ENCODE measurements at regions not wholly inside any gene's neighbourhood (a gene's known extent, or its start where the extent isn't known, plus 50 kb on each side); places are given as distances from the start of the nearest gene placed in this dataset.

GRCh38 chr13:21826214-21827015, 155.5 kb downstream of the FGF9 start:
- no peaks in the 10 kb centered on the region for H3K27me3 ChIP-seq
- ATAC-seq = no peak
- intact Hi-C loops (cut with DNase I; ENCODE audit: low total_unique reads) = no loop called here
- no peak for DNase-seq
- no peaks in the 10 kb centered on the region for H3K4me1 ChIP-seq
- TF ChIP-seq POLR2A (IDR thresholded peaks at IDR 0.05) (no peak), CTCF (IDR thresholded peaks at IDR 0.05 in 4 of 5, conservative IDR thresholded peaks at IDR 0.05 in 1 of 5) (no peak)
- no peak overlapping the region for H3K27ac ChIP-seq
- H3K36me3 ChIP-seq = no peaks in the 10 kb centered on the region
- H3K4me3 ChIP-seq = no peak overlapping the region
- in situ Hi-C loops (cut with MboI; ENCODE audit: low sequenced_read_pairs in 4 of 4) = no loop called here
- H3K9me3 ChIP-seq = no peaks in the 10 kb centered on the region

GRCh38 chr13:21831654-21832324, 160.9 kb downstream of the FGF9 start:
- H3K4me1 ChIP-seq = no peaks in the 10 kb centered on the region
- H3K9me3 ChIP-seq = no peaks in the 10 kb centered on the region
- in situ Hi-C loops (cut with MboI; ENCODE audit: low sequenced_read_pairs in 4 of 4) (no loop called here), intact Hi-C loops (cut with DNase I; ENCODE audit: low total_unique reads) (no loop called here)
- no peak overlapping the region for H3K4me3 ChIP-seq
- H3K36me3 ChIP-seq = no peaks in the 10 kb centered on the region
- no peaks in the 10 kb centered on the region for H3K27me3 ChIP-seq
- H3K27ac ChIP-seq = no peak overlapping the region
- TF ChIP-seq CTCF (IDR thresholded peaks at IDR 0.05 in 4 of 5, conservative IDR thresholded peaks at IDR 0.05 in 1 of 5) = no peak
- TF ChIP-seq POLR2A (IDR thresholded peaks at IDR 0.05) = no peak
- DNase-seq (no peak), ATAC-seq (no peak)

GRCh38 chr13:21833921-21834320, 163.0 kb downstream of the FGF9 start:
- H3K4me1 ChIP-seq = no peaks in the 10 kb centered on the region
- H3K36me3 ChIP-seq = no peaks in the 10 kb centered on the region
- in situ Hi-C loops (cut with MboI; ENCODE audit: low sequenced_read_pairs in 4 of 4) = no loop called here
- ATAC-seq = no peak
- DNase-seq = no peak
- no peak overlapping the region for H3K4me3 ChIP-seq
- H3K27ac ChIP-seq = no peak overlapping the region
- H3K9me3 ChIP-seq = no peaks in the 10 kb centered on the region
- TF ChIP-seq CTCF (IDR thresholded peaks at IDR 0.05 in 4 of 5, conservative IDR thresholded peaks at IDR 0.05 in 1 of 5) = no peak
- TF ChIP-seq POLR2A (IDR thresholded peaks at IDR 0.05) = no peak
- H3K27me3 ChIP-seq = no peaks in the 10 kb centered on the region
- intact Hi-C loops (cut with DNase I; ENCODE audit: low total_unique reads) = no loop called here

- ATAC-seq = no peak
- TF ChIP-seq POLR2A (IDR thresholded peaks at IDR 0.05) (no peak), CTCF (IDR thresholded peaks at IDR 0.05 in 4 of 5, conservative IDR thresholded peaks at IDR 0.05 in 1 of 5) (no peak)
- Histone ChIP-seq H3K9me3 (no peaks in the 10 kb centered on the region), H3K27ac (no peak overlapping the region), H3K4me3 (no peak overlapping the region), H3K27me3 (no peaks in the 10 kb centered on the region), H3K4me1 (no peaks in the 10 kb centered on the region), H3K36me3 (no peaks in the 10 kb centered on the region)
- in situ Hi-C loops (cut with MboI; ENCODE audit: low sequenced_read_pairs in 4 of 4) = no loop called here
- no peak for DNase-seq
- intact Hi-C loops (cut with DNase I; ENCODE audit: low total_unique reads) = no loop called here
These were observed 163.6 kb downstream of the FGF9 start for GRCh38 chr13:21834521-21834920.

Measured in gastrocnemius medialis (tissue), 4 donors.